22Rv1 (cell line): ENCODE measurements at regions not wholly inside any gene's neighbourhood (a gene's known extent, or its start where the extent isn't known, plus 50 kb on each side); places are given as distances from the start of the nearest gene placed in this dataset.

ENCODE experiments used
- CTCF ChIP-seq: fragments of 450-650 bp; IDR thresholded peaks from 2 replicates; pipeline ENCODE4 v1.5.1; 2017; ENCODE audit warnings: mild to moderate bottlenecking
- ZFX ChIP-seq: fragments of 450-650 bp; IDR thresholded peaks from 2 replicates; pipeline ENCODE4 v1.6.1; 2017; ENCODE audit warnings: antibody characterized with exemption, borderline replicate concordance

- no peak for TF ChIP-seq CTCF
- TF ChIP-seq ZFX = no peak
Observed at GRCh38 chr3:159652452-159652851, 336.2 kb upstream of the IL12A start.
